Left cardiac atrium (tissue), 4 donors: ENCODE measurements at regions not wholly inside any gene's neighbourhood (a gene's known extent, or its start where the extent isn't known, plus 50 kb on each side); places are given as distances from the start of the nearest gene placed in this dataset.

Source experiments
- ATAC-seq, 2 donors: fragments of 200-7000 bp; cut with Tn5 transposase; one replicate each; pipeline ENCODE4 v1.9.1; 2020; ENCODE audit warnings: mild to moderate bottlenecking in 2 of 2, moderate library complexity in 2 of 2
- DNase-seq: peaks from one replicate; pipeline ENCODE4 v3.0.0-alpha.2; 2020
- intact Hi-C, 2 donors: fragments of 100-400 bp; cut with DNase I; formaldehyde crosslinking; loops; one replicate each; pipeline versions ENCODE4 v1.14.1 to v1.15.1; 2022 to 2023
- donor health status: DM: no; HTN: yes; CAD: no.
- donor health status: DM: no; HTN: yes; CAD: no; lungs with severe emphysema.
- donor health status: DM: yes; HTN: yes; CAD: no.
- donor health status: Dilated cardiomyopathy.

GRCh38 chr13:109395014-109395413 lies 391.4 kb downstream of the IRS2 start:
- intact Hi-C loops = no loop called here
- no peak for DNase-seq
- no peak for ATAC-seq

GRCh38 chr13:109394311-109394988 lies 391.9 kb downstream of the IRS2 start:
- ATAC-seq (no peak), DNase-seq (no peak)
- intact Hi-C loops = no loop called here

- no peak for ATAC-seq
- DNase-seq = no peak
- intact Hi-C loops = no loop called here
Measured at GRCh38 chr13:109393045-109393444, 393.3 kb downstream of the IRS2 start.

GRCh38 chr13:109390391-109390790 lies 396.0 kb downstream of the IRS2 start:
- intact Hi-C loops = no loop called here
- ATAC-seq = no peak
- no peak for DNase-seq

- DNase-seq (no peak), ATAC-seq (peak in 1 of 2 donors; percentile 68)
- intact Hi-C loops = no loop called here
Measured at GRCh38 chr13:109389892-109390345, 396.5 kb downstream of the IRS2 start.

- DNase-seq = no peak
- ATAC-seq = no peak
- intact Hi-C loops = no loop called here
Measured at GRCh38 chr13:109389456-109389855, 396.9 kb downstream of the IRS2 start.

- intact Hi-C loops = no loop called here
- DNase-seq = no peak
- ATAC-seq = no peak
Measured at GRCh38 chr13:109387471-109387870, 398.9 kb downstream of the IRS2 start.

- no peak for ATAC-seq
- no peak for DNase-seq
- intact Hi-C loops = no loop called here
Measured at GRCh38 chr13:109385242-109385560, 401.2 kb downstream of the IRS2 start.

- ATAC-seq (no peak), DNase-seq (no peak)
- intact Hi-C loops = no loop called here
Measured at GRCh38 chr13:109384491-109385241, 401.7 kb downstream of the IRS2 start.

GRCh38 chr13:109383683-109384082 lies 402.7 kb downstream of the IRS2 start:
- DNase-seq (no peak), ATAC-seq (no peak)
- intact Hi-C loops = no loop called here

- DNase-seq (no peak), ATAC-seq (no peak)
- intact Hi-C loops = no loop called here
Measured at GRCh38 chr13:109381546-109382180, 404.7 kb downstream of the IRS2 start.

- intact Hi-C loops = no loop called here
- DNase-seq = no peak
- ATAC-seq = no peak
Measured at GRCh38 chr13:109380457-109380856, 405.9 kb downstream of the IRS2 start.

GRCh38 chr13:109379930-109380329 lies 406.5 kb downstream of the IRS2 start:
- intact Hi-C loops = no loop called here
- ATAC-seq (no peak), DNase-seq (no peak)

GRCh38 chr13:109376936-109377335 lies 409.4 kb downstream of the IRS2 start:
- intact Hi-C loops = no loop called here
- ATAC-seq (no peak), DNase-seq (no peak)

GRCh38 chr13:109374609-109375200 lies 411.7 kb downstream of the IRS2 start:
- ATAC-seq (no peak), DNase-seq (no peak)
- intact Hi-C loops = no loop called here

- intact Hi-C loops = no loop called here
- DNase-seq (no peak), ATAC-seq (no peak)
Measured at GRCh38 chr13:109372666-109373065, 413.7 kb downstream of the IRS2 start.

GRCh38 chr13:109371066-109371465 lies 415.3 kb downstream of the IRS2 start:
- intact Hi-C loops = no loop called here
- DNase-seq = no peak
- ATAC-seq = no peak

GRCh38 chr13:109370496-109370895 lies 415.9 kb downstream of the IRS2 start:
- no peak for ATAC-seq
- no peak for DNase-seq
- intact Hi-C loops = no loop called here

- intact Hi-C loops = no loop called here
- DNase-seq = no peak
- ATAC-seq = peak; percentile 23 to 34
Measured at GRCh38 chr13:109369353-109370052, 416.9 kb downstream of the IRS2 start.

- no peak for ATAC-seq
- intact Hi-C loops = no loop called here
- DNase-seq = no peak
Measured at GRCh38 chr13:109368230-109368629, 418.2 kb downstream of the IRS2 start.
